PC-9 (cell line): ENCODE measurements at regions not wholly inside any gene's neighbourhood (a gene's known extent, or its start where the extent isn't known, plus 50 kb on each side); places are given as distances from the start of the nearest gene placed in this dataset.

ENCODE experiments used
- CTCF ChIP-seq: fragments of 200-600 bp; sonication (generic); conservative IDR thresholded peaks from 2 replicates; pipeline ENCODE4 v1.6.1; 2017; ENCODE audit warnings: mixed run types, antibody characterized with exemption, mild to moderate bottlenecking, moderate library complexity
- EZH2 ChIP-seq: fragments of 200-600 bp; sonication (generic); IDR thresholded peaks from 2 replicates; pipeline ENCODE4 v1.8.0; 2017; ENCODE audit warnings: antibody characterized with exemption, low read depth

- TF ChIP-seq CTCF: no peak
- no peak for TF ChIP-seq EZH2
Measured at GRCh38 chr3:146818866-146819265, 213.7 kb upstream of the PLSCR5 start.
